NCI-H510A treated with DMSO at 0.1 percent for 48 hours (cell line): ENCODE measurements at regions not wholly inside any gene's neighbourhood (a gene's known extent, or its start where the extent isn't known, plus 50 kb on each side); places are given as distances from the start of the nearest gene placed in this dataset.

ENCODE experiments used
- DNase-seq: peaks from one replicate; lab custom pipeline; 2025; lab: John Stamatoyannopoulos, UW

DNA sequence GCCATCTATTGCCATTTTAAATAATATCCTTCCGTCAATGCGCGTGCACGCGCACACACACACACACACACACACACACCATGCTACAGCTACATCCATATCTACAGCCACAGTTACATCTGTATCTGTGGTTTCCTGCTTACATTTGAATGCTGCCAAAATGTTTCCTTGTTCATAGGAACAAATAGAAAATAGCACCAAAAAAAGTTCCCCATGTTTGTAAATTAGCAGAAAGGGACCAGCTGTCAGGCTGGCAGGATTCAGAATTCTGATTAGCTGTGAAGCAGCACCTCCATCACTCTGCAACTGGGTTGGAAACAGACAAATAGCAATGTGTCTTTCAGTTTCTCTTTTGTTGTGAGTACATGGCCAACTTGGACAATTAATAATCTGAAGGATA lies 601.5 kb downstream of the IRX1 start:
- no peak for DNase-seq

- no peak for DNase-seq
Measured at GRCh38 chr5:4198461-4198860, 602.8 kb downstream of the IRX1 start.

DNA sequence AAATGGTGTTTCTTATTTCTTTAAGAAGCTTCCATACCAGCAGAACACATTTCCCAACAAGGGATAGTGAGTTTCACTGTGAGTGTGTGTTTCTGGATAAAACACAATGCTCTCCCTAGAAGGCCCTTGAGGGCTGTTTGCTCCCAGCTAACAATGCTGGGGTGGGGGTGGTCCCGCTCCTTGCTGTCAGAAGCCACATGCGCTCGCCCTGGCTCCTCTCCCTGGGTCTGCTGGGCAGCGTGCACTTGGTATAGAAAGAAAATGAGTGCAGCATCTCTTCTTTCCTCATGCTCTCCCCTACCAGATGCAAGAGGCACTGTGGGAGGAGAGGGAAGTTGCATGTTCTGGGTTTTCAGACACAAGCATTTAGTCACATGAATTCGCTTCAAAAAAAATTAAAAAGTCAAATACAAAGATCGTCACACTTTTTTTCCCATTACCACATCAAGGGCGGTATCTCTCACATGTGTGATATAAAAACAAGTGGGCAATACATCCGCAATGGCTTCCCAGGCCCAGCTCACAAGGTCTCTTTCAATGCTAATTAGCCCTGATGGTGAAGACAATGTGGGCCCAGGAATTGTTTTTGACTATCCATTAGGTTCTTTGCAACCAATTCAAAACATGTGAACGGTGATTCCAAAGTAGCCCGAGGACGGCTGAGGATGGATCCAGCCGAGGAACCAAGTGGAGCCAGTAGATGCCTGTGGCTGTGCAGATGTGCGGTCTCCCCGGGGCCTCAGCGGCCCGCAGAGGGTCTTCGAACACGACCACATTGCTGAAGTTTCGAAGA lies 603.6 kb downstream of the IRX1 start:
- no peak for DNase-seq

- DNase-seq: no peak
Measured at GRCh38 chr5:4203146-4203545, 607.5 kb downstream of the IRX1 start.

- no peak for DNase-seq
Measured at GRCh38 chr5:4204276-4205141, 608.9 kb downstream of the IRX1 start.

DNA sequence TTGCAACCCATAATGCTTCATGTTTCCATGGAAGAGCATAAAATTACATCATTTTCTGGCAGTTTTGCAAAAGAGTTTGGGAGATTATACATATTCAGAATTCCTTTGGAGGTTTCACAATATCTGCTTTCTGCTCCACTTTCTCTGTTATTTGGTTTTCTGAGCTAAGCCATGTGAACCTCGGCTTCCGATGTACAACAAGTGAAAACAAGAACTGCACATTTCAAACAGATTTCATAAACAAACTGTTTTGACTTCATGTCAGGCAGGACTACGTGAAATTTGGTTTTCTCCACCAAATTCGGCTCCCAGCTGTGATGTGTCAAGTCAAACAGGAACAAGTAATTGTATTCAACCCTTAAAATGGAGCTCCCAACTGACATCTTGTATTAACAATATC lies 609.8 kb downstream of the IRX1 start:
- DNase-seq: no peak

DNA sequence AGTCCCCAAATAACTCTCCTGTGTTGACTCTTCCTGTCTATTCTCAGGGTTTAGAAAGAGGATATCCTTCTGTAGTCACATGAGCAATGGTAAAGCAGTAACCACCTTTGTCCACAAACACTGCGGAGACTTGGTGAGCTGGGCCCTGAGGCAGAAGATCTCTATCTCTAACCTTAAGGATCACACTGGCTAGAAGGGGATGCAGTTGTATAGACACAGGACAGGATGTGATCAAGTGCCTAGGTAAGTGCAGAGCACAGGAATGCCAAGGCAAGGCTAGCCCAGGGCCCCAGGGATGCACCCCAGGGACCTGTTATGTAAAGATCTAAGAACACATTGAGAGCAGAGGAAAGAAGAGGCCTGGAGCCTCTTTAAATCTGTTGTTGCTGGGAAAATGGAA lies 610.5 kb downstream of the IRX1 start:
- DNase-seq: no peak

- DNase-seq: no peak
Measured at GRCh38 chr5:4207486-4207885, 611.9 kb downstream of the IRX1 start.

DNA sequence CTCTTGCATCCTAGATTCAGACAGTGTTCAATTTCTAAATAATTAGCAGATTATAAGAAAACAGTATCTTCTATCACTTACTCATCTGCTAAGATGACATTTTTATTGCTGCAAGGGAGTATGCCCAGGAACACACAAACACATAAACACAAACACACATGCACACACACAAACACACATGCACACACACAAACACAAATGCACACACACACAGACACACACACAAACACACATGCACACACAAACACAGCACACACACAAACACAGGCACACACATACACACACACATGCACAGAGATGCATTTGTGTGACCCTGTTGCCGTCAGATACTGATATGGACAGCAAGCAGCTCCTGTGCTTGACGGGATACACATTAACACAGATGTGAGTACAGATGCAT lies 612.9 kb downstream of the IRX1 start:
- DNase-seq: no peak

DNA sequence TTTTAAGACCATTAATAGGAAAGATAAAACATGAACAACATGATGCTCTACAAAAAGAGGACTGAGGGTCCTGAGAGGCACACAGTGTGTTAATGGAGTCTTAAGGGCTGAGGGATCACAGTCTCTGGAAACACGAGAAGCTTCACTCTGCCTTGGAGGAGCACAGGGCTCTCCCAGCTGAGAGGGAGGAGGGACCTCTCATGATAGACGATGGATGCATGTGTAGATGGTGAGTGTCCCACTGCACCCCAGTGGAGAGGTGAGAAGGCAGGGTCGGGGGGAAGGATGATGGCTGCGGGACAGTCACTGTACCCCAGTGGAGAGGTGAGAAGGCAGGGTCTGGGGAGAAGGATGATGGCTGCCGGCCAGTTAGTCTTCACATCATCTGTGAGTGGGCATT lies 613.4 kb downstream of the IRX1 start:
- DNase-seq: no peak

- DNase-seq: no peak
Measured at GRCh38 chr5:4212071-4212739, 616.6 kb downstream of the IRX1 start.

DNA sequence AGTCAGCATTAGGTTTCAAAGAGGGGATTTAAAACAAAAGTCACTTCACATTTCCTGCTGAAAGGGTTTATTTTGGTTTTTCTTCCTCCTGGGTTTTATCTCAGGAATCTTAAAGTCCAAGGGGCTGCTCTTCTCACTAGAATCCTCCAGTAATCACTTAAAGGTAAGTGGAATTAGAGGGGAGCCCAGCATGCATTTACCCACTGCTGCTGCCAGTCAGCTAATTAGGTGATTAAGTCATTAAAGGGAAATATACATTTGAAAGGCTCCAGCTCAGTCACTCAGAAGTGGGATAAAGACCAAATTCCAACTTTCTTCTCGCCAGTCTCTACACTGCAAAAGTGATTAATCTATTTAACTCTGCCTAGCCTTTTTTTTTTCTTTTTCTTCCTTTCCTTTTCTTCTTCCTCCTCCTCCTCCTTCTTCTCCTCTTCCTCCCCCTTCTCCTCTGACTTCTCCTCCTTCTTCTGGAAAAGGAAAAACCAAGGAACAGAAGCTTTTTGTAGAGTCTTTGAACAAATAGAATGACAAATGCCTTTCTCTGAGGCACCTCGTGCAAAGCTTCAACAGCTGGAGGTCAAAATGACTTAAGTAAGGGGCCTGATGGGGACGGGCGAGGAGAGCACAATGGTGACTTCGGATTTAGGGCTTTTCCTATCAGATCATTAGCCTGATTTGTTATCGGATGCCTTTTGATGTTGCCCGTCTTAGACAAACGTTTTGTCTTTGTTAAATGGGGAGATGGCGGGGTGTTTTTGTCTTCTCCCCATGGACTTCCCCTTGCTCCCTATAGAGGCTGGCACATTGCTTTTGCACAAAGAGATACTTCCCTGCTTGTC lies 617.6 kb downstream of the IRX1 start:
- no peak for DNase-seq

- no peak for DNase-seq
Measured at GRCh38 chr5:4215143-4215542, 619.5 kb downstream of the IRX1 start.

DNA sequence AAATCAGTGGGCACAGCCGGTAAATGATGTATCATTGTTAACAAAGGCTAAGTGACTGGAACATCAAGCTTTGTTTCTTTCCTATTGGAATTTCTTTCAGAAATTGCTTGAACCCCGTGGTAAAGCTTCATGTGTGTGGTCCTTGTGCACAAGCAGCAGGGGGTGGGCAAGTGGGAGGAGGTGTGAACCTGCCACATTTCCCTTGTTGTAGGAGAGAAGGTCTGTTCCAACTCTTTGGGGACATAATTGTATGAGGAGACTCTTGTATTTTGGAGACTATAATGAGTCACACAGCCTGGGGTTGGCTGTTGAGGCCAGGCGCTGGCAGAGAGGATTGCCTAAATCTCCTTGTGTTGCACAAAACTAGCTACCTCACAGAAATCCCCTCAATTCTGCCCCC lies 620.5 kb downstream of the IRX1 start:
- DNase-seq: no peak

DNA sequence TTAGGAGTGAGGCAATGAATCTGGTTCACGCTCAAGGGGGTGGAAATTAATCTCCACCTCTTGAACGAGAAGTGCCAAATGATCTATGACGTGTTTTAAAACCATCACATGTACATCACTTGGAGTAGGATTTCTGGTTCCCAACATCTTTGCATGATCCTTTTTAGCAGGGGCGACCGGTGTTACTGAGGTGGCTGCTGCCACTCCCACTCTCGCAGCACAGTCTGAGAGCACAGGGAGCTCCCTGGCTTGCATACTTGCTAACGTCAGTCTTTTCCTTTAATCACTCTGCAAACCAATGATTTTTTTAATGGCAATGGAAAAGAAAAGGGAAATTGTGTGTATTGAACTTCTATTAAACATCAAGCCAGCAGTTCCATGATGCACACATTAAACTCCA lies 624.4 kb downstream of the IRX1 start:
- DNase-seq: no peak

DNA sequence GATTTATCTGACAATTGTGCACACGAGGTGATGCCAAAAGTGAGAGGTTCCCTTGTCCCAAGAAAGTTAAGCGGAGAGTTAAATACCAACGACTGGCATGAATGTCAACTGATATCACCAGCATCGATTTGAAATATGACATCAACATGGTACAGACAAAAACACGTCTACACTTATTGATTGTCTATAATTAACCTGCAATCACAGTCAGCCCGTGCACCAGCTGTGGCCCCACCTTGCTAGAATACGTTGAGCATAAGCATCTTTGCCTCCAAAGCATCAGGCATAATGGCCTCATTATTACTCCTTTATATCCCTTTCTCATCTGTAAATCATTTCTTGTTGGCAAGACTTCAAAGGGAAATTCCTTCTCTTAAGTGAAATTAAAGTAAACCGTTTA lies 625.4 kb downstream of the IRX1 start:
- DNase-seq: no peak

- no peak for DNase-seq
Measured at GRCh38 chr5:4222147-4222546, 626.5 kb downstream of the IRX1 start.

GRCh38 chr5:4222821-4223220 lies 627.2 kb downstream of the IRX1 start:
- DNase-seq: no peak

GRCh38 chr5:4225741-4226140 lies 630.1 kb downstream of the IRX1 start:
- no peak for DNase-seq

DNA sequence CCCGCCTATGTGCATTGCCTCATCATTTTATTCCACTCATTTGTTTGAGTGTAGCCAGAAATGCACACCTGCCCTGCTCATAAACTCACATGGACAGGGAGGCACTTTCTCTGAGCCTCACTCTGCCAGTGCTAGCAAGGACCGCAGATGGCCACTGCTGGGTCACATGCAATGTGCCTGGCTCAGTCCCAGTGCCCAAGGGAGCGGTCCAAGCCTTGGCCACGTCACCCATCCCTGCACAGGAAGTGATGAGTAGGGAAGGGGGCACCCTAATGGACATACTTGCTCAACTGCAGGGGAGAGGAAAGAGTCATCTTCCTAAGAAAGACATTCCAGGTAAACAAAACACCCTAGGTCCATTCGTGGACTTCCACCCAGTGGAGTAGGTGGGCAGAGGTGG lies 630.9 kb downstream of the IRX1 start:
- DNase-seq: no peak

- DNase-seq: no peak
Measured at GRCh38 chr5:4228708-4229107, 633.1 kb downstream of the IRX1 start.
